ENCODE measurements at regions not wholly inside any gene's neighbourhood (a gene's known extent, or its start where the extent isn't known, plus 50 kb on each side); places are given as distances from the start of the nearest gene placed in this dataset.

DNA sequence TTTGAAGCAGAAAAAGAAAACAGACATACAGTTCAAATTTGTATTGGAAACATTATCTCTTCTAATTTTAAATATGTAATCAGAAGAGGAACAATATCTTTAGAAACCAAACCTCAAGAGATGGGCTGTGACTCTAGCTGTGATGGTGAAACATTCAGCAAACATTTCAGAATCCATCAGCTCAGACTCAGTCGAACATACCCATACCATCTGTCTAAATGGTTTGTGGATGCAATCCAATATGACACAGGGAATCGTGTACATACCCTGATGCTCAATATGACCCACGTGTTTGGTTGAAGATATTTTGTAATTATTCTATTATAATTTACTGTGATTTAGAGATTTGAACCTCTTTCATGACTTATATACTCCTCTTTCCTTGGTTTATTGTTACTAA lies 665.2 kb upstream of the CDH8 start:
- no peak overlapping the region for H3K14ac ChIP-seq (ENCODE audit: insufficient read depth, low read length)
- no peak overlapping the region for H2BK120ac ChIP-seq (ENCODE audit: low read depth, low read length, poor library complexity, severe bottlenecking)
- no peak overlapping the region for H2AK5ac ChIP-seq (ENCODE audit: insufficient read length, low read length)
- no peaks in the 10 kb centered on the region for H3K27me3 ChIP-seq (ENCODE audit: insufficient read depth, low read length)
- no peaks in the 10 kb centered on the region for H3K23me2 ChIP-seq (ENCODE audit: insufficient read length, low read depth, low read length, poor library complexity, severe bottlenecking)
- no peak overlapping the region for H2BK20ac ChIP-seq (ENCODE audit: low read depth, low read length, poor library complexity, severe bottlenecking)
- no peak overlapping the region for H2BK5ac ChIP-seq (ENCODE audit: insufficient read length, low read length)
- H3K27ac ChIP-seq (ENCODE audit: insufficient read length, low read depth, low read length) = no peak overlapping the region
- no peak overlapping the region for H3K18ac ChIP-seq (ENCODE audit: insufficient read length, low read depth, low read length)
- H2BK12ac ChIP-seq (ENCODE audit: insufficient read length, low read depth, low read length) = no peak overlapping the region
- no peak overlapping the region for H2AFZ ChIP-seq (ENCODE audit: low read length)
- no peak overlapping the region for H2BK15ac ChIP-seq (ENCODE audit: low read depth, low read length)
- no peaks in the 10 kb centered on the region for H3K79me2 ChIP-seq (ENCODE audit: insufficient read depth, low read length)
- no peaks in the 10 kb centered on the region for H3K79me1 ChIP-seq (ENCODE audit: insufficient read depth, low read depth, low read length, poor library complexity, severe bottlenecking)
- no peak overlapping the region for H3K23ac ChIP-seq (ENCODE audit: insufficient read length, low read depth, low read length)
- peaks cover 6 to 16% of the 10 kb centered on the region in 2 experiments for H3K4me1 Mint-ChIP-seq
- H4K8ac ChIP-seq (replicated peaks; ENCODE audit: insufficient read length, low read depth, low read length) = no peak overlapping the region
- H3K4me3 Mint-ChIP-seq = no peak overlapping the region
- no peak overlapping the region for H3K9ac ChIP-seq (ENCODE audit: extremely low read depth, insufficient read length, low read length)
- H3K4ac ChIP-seq (ENCODE audit: low read depth, low read length) = no peak overlapping the region
- H3T11ph ChIP-seq (ENCODE audit: low read length) = no peak overlapping the region
- TF ChIP-seq, protein P1, sequence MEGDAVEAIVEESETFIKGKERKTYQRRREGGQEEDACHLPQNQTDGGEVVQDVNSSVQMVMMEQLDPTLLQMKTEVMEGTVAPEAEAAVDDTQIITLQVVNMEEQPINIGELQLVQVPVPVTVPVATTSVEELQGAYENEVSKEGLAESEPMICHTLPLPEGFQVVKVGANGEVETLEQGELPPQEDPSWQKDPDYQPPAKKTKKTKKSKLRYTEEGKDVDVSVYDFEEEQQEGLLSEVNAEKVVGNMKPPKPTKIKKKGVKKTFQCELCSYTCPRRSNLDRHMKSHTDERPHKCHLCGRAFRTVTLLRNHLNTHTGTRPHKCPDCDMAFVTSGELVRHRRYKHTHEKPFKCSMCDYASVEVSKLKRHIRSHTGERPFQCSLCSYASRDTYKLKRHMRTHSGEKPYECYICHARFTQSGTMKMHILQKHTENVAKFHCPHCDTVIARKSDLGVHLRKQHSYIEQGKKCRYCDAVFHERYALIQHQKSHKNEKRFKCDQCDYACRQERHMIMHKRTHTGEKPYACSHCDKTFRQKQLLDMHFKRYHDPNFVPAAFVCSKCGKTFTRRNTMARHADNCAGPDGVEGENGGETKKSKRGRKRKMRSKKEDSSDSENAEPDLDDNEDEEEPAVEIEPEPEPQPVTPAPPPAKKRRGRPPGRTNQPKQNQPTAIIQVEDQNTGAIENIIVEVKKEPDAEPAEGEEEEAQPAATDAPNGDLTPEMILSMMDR (conservative IDR thresholded peaks at IDR 0.05) = no peak
- H3K4me2 ChIP-seq (ENCODE audit: insufficient read depth, insufficient read length, low read length) = no peak overlapping the region
- no peaks in the 10 kb centered on the region; a peak in 2 of 7 replicates for H3K36me3 Mint-ChIP-seq (ENCODE audit: insufficient read depth in 1 of 3, low read depth in 3 of 3)
- no peak overlapping the region for H3K56ac ChIP-seq (ENCODE audit: insufficient read length, low read depth, low read length)
- H4K5ac ChIP-seq (ENCODE audit: insufficient read length, low read depth, low read length) = no peak overlapping the region
- DNase-seq = no peak
- no CpG with 5 or more reads among the region's 3 CpGs for WGBS (ENCODE audit: extremely low coverage, insufficient read length, low lambda C conversion rate)
- no peaks in the 10 kb centered on the region for H3K27me3 Mint-ChIP-seq (ENCODE audit: low read depth)
- no peaks in the 10 kb centered on the region for H3K9me3 ChIP-seq (ENCODE audit: control insufficient read depth, low read depth, low read length)
- no peak overlapping the region for H4K91ac ChIP-seq (ENCODE audit: insufficient read length, low read depth, low read length)
- H3K4me1 ChIP-seq (ENCODE audit: insufficient read depth, low read length) = no peaks in the 10 kb centered on the region
- H3K9me3 Mint-ChIP-seq = peaks cover 0 to under 1% of the 10 kb centered on the region in 2 experiments; a peak in 1 of 5 replicates
- no peak overlapping the region for H3K27ac Mint-ChIP-seq
- H4K20me1 ChIP-seq (ENCODE audit: control insufficient read depth, insufficient read depth, insufficient read length) = no peaks in the 10 kb centered on the region

Data from H9 (cell line).